ENCODE measurements at regions not wholly inside any gene's neighbourhood (a gene's known extent, or its start where the extent isn't known, plus 50 kb on each side); places are given as distances from the start of the nearest gene placed in this dataset.

DNA sequence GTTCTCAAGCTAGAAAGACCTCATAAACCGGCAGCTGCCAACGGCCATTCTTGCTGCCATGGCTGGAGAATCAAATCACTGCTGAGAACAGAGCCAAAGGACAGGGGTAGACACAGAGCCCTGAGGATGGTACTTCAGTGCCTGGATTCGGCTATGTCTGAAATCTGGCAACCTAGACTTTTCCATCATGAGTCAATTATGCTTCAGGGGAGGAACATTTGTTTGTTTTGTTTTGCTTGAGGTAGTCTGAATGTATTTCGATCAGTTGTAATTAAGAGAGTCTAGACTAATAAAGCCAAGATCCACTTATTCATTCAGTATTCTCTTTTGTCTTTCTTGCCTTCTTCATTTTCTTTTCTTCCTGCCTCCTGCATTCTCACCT is 122.8 kb upstream of the SH3BP4 start:
- Histone ChIP-seq H3K79me2 (replicated peaks; ENCODE audit: insufficient read depth, low read length) (no peaks in the 10 kb centered on the region), H3K27me3 (ENCODE audit: insufficient read depth, low read depth, low read length) (no peaks in the 10 kb centered on the region), H3K4me3 (ENCODE audit: low read length) (no peak overlapping the region)

DNA sequence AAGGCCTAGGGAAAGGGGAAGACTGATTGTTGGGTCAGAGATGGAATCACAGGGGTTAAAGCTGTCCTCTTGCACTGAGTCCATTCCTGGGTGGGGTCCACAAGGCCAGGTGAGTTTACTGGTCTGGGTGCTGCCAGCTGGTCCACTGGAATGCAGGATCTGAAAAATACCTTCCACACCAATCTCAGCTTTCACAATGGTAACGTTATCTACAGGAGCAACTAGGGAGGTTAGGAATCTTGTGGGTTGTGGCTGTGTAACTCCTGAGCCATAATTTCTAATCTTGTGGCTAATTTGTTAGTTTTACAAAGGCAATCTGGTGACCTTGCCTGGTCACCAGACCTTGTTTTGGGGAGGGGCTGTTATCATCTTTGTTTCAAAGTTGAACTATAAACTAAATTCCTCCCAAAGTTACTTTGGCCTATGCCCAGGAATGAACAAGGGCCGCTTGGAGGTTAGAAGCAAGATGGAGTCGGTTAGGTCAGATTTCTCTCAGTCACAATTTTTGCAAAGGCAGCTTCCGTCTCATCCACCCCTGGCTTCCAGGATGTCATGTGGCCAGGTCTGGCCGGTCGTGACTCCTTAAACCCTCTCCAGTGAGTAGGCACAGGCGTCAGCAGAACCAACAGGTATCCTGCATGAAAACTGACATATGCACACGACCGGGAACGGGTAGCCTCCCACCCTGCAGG is 123.3 kb upstream of the SH3BP4 start:
- Histone ChIP-seq H3K36me3 (ENCODE audit: insufficient read depth, low read length) (no peaks in the 10 kb centered on the region), H3F3A (ENCODE audit: insufficient read depth, low read length, poor library complexity, severe bottlenecking) (no peaks in the 10 kb centered on the region), H2AFZ (ENCODE audit: low read depth, low read length) (no peak overlapping the region), H3K4me3 (ENCODE audit: low read length) (no peak overlapping the region), H3K9me2 (ENCODE audit: insufficient read depth, low read length) (no peaks in the 10 kb centered on the region), H3K27ac (ENCODE audit: low read length) (no peak overlapping the region), H3K4me2 (ENCODE audit: low read length) (no peak overlapping the region), H3K9ac (ENCODE audit: low read length) (no peak overlapping the region), H3K27me3 (ENCODE audit: insufficient read depth, low read depth, low read length) (no peaks in the 10 kb centered on the region), H4K20me1 (ENCODE audit: insufficient read depth) (no peaks in the 10 kb centered on the region), H3K9me3 (ENCODE audit: low read length) (no peaks in the 10 kb centered on the region), H3K79me2 (replicated peaks; ENCODE audit: insufficient read depth, low read length) (no peaks in the 10 kb centered on the region)
- TF ChIP-seq EZH2 (IDR thresholded peaks at IDR 0.05; ENCODE audit: borderline replicate concordance, insufficient read depth, low read length, poor library complexity, severe bottlenecking) (no peak), SMC3 (conservative IDR thresholded peaks at IDR 0.05; ENCODE audit: poor library complexity) (no peak), EP300 (conservative IDR thresholded peaks at IDR 0.05; ENCODE audit: poor library complexity, severe bottlenecking) (no peak), POLR2AphosphoS5 (IDR thresholded peaks at IDR 0.05) (no peak), RAD21 (conservative IDR thresholded peaks at IDR 0.05) (no peak), MXI1 (conservative IDR thresholded peaks at IDR 0.05; ENCODE audit: poor library complexity, severe bottlenecking) (no peak), TAF1 (IDR thresholded peaks at IDR 0.05; ENCODE audit: low read depth) (no peak)
- TF ChIP-seq, protein P1, sequence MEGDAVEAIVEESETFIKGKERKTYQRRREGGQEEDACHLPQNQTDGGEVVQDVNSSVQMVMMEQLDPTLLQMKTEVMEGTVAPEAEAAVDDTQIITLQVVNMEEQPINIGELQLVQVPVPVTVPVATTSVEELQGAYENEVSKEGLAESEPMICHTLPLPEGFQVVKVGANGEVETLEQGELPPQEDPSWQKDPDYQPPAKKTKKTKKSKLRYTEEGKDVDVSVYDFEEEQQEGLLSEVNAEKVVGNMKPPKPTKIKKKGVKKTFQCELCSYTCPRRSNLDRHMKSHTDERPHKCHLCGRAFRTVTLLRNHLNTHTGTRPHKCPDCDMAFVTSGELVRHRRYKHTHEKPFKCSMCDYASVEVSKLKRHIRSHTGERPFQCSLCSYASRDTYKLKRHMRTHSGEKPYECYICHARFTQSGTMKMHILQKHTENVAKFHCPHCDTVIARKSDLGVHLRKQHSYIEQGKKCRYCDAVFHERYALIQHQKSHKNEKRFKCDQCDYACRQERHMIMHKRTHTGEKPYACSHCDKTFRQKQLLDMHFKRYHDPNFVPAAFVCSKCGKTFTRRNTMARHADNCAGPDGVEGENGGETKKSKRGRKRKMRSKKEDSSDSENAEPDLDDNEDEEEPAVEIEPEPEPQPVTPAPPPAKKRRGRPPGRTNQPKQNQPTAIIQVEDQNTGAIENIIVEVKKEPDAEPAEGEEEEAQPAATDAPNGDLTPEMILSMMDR (IDR thresholded peaks at IDR 0.05; ENCODE audit: poor library complexity, severe bottlenecking): no peak
- TF ChIP-seq, protein P2, sequence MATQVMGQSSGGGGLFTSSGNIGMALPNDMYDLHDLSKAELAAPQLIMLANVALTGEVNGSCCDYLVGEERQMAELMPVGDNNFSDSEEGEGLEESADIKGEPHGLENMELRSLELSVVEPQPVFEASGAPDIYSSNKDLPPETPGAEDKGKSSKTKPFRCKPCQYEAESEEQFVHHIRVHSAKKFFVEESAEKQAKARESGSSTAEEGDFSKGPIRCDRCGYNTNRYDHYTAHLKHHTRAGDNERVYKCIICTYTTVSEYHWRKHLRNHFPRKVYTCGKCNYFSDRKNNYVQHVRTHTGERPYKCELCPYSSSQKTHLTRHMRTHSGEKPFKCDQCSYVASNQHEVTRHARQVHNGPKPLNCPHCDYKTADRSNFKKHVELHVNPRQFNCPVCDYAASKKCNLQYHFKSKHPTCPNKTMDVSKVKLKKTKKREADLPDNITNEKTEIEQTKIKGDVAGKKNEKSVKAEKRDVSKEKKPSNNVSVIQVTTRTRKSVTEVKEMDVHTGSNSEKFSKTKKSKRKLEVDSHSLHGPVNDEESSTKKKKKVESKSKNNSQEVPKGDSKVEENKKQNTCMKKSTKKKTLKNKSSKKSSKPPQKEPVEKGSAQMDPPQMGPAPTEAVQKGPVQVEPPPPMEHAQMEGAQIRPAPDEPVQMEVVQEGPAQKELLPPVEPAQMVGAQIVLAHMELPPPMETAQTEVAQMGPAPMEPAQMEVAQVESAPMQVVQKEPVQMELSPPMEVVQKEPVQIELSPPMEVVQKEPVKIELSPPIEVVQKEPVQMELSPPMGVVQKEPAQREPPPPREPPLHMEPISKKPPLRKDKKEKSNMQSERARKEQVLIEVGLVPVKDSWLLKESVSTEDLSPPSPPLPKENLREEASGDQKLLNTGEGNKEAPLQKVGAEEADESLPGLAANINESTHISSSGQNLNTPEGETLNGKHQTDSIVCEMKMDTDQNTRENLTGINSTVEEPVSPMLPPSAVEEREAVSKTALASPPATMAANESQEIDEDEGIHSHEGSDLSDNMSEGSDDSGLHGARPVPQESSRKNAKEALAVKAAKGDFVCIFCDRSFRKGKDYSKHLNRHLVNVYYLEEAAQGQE (IDR thresholded peaks at IDR 0.05; ENCODE audit: borderline replicate concordance): no peak

More for the DNA sequence above, 122.8 kb upstream of the SH3BP4 start:
- Histone ChIP-seq H3K4me2 (ENCODE audit: low read length) (no peak overlapping the region), H3K9me2 (ENCODE audit: insufficient read depth, low read length) (no peaks in the 10 kb centered on the region), H3K36me3 (ENCODE audit: insufficient read depth, low read length) (no peaks in the 10 kb centered on the region), H2AFZ (ENCODE audit: low read depth, low read length) (no peak overlapping the region), H3F3A (ENCODE audit: insufficient read depth, low read length, poor library complexity, severe bottlenecking) (no peaks in the 10 kb centered on the region), H3K9me3 (ENCODE audit: low read length) (no peaks in the 10 kb centered on the region), H4K20me1 (ENCODE audit: insufficient read depth) (no peaks in the 10 kb centered on the region), H3K9ac (ENCODE audit: low read length) (no peak overlapping the region), H3K27ac (ENCODE audit: low read length) (no peak overlapping the region)
- TF ChIP-seq EZH2 (IDR thresholded peaks at IDR 0.05; ENCODE audit: borderline replicate concordance, insufficient read depth, low read length, poor library complexity, severe bottlenecking) (no peak), TAF1 (IDR thresholded peaks at IDR 0.05; ENCODE audit: low read depth) (no peak), MXI1 (conservative IDR thresholded peaks at IDR 0.05; ENCODE audit: poor library complexity, severe bottlenecking) (no peak), POLR2AphosphoS5 (IDR thresholded peaks at IDR 0.05) (no peak), EP300 (conservative IDR thresholded peaks at IDR 0.05; ENCODE audit: poor library complexity, severe bottlenecking) (no peak), SMC3 (conservative IDR thresholded peaks at IDR 0.05; ENCODE audit: poor library complexity) (no peak), RAD21 (conservative IDR thresholded peaks at IDR 0.05) (no peak)
- TF ChIP-seq, protein P1 (IDR thresholded peaks at IDR 0.05; ENCODE audit: poor library complexity, severe bottlenecking): no peak
- TF ChIP-seq, protein P2 (IDR thresholded peaks at IDR 0.05; ENCODE audit: borderline replicate concordance): no peak
